ENCODE measurements at regions not wholly inside any gene's neighbourhood (a gene's known extent, or its start where the extent isn't known, plus 50 kb on each side); places are given as distances from the start of the nearest gene placed in this dataset.

DNA sequence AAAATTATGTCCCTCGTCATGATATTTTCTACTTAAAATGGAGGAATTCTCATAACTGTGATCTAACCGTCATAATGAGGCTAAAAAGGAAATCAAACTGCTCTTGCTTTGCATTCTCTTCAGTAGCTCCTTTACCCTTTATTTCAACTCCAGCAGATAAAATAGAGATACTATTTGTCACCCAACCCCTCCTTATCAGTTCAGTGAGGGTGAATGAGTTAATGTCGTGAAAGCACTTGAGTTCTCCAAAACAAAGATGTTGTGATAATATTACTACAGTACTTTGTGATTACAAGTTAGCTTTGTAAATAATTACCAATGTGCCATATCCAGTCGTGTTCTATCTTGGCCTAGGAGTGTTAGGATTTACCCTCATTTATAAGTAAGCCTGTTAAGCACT, 63.4 kb upstream of the ANKRD28 start:
- Histone ChIP-seq H3K36me3 (no peaks in the 10 kb centered on the region), H3K27me3 (replicated peaks; ENCODE audit: insufficient read depth) (no peaks in the 10 kb centered on the region), H3K4me1 (replicated peaks) (no peaks in the 10 kb centered on the region), H3K4me3 (no peak overlapping the region), H3K27ac (no peak overlapping the region), H3K9me3 (no peaks in the 10 kb centered on the region)
- TF ChIP-seq POLR2AphosphoS5 (IDR thresholded peaks at IDR 0.05) (no peak), CTCF (IDR thresholded peaks at IDR 0.05) (no peak), POLR2A (IDR thresholded peaks at IDR 0.05) (no peak)
- intact Hi-C loops (cut with DNase I): loop anchor here (2.0 kb wide), 1 partner anchor 42 kb away; no protein-coding TSS in a partner anchor
- no peak for DNase-seq (ENCODE audit: low spot score)
- WGBS: 34% methylated on average over 4 of the region's 4 CpGs

DNA sequence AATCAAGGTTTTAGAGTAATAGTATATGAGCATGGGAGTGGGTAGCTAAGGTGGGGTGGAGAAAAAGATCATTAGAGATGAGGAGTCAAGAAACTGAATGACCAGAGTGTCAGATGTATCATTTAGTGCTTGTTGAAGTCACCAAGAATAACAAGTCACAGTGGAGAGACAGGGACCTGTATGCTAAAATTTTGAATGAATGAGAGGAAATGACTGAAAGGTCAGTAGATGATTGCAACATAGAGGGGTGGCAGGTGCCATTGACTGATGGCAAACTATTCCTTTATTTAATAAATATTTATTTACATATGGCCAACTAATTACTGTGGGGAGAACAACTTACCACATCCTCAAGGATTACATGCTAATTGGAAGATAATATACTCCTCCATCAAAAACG, 75.0 kb upstream of the ANKRD28 start:
- WGBS: 78% methylated on average over 1 of the region's 1 CpG

GRCh38 chr3:15873415-15873814, 75.6 kb upstream of the ANKRD28 start:
- TF ChIP-seq POLR2A (IDR thresholded peaks at IDR 0.05) (no peak), CTCF (IDR thresholded peaks at IDR 0.05) (no peak), POLR2AphosphoS5 (IDR thresholded peaks at IDR 0.05) (no peak)
- intact Hi-C loops (cut with DNase I): no loop called here
- H3K9me3 ChIP-seq: no peaks in the 10 kb centered on the region
- H3K36me3 ChIP-seq: no peaks in the 10 kb centered on the region
- H3K27ac ChIP-seq: no peak overlapping the region
- DNase-seq (ENCODE audit: low spot score): no peak
- 51% methylated on average over 4 of the region's 4 CpGs for WGBS
- no peaks in the 10 kb centered on the region for H3K27me3 ChIP-seq (replicated peaks; ENCODE audit: insufficient read depth)
- no peak overlapping the region for H3K4me3 ChIP-seq
- no peaks in the 10 kb centered on the region for H3K4me1 ChIP-seq (replicated peaks)

More for the DNA sequence above, 75.0 kb upstream of the ANKRD28 start:
- Histone ChIP-seq H3K4me1 (replicated peaks) (no peaks in the 10 kb centered on the region), H3K4me3 (no peak overlapping the region), H3K27me3 (replicated peaks; ENCODE audit: insufficient read depth) (no peaks in the 10 kb centered on the region), H3K36me3 (no peaks in the 10 kb centered on the region), H3K27ac (no peak overlapping the region), H3K9me3 (no peaks in the 10 kb centered on the region)
- TF ChIP-seq POLR2A (IDR thresholded peaks at IDR 0.05) (no peak), POLR2AphosphoS5 (IDR thresholded peaks at IDR 0.05) (no peak), CTCF (IDR thresholded peaks at IDR 0.05) (no peak)
- intact Hi-C loops (cut with DNase I): no loop called here
- no peak for DNase-seq (ENCODE audit: low spot score)

DNA sequence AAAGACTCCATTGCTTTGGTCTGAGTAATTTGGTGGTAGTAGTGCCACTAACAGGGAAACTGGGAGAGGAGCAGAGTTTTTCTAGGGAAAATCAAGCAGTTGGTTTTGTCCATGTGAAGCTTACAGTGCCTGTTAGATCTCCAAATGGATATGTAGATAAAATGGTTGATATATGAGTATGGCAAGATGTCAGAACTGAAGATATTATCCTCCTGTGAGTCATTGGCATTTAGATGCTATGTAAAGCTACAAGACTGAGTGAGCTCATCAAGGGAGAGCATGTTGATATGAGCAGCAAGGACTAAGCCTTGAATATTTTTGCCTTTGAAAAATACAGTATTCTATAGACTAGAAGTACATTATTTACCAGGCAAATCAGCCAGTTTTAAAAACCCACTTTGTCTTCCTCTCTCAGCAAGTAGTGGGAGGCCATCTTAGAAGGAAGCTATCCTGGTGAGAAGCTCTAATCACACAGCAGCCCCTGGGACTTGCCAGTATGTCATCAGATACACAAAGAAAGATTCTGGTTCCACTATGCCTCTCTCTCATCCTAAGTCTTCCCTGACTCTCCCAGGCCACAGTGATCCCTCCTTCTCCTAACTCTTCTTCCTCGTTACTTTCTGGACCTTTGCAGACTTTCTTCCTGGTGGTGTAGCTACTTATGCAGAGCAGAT, 77.4 kb upstream of the ANKRD28 start:
- H3K27ac ChIP-seq: no peak overlapping the region
- H3K27me3 ChIP-seq (replicated peaks; ENCODE audit: insufficient read depth): no peaks in the 10 kb centered on the region
- H3K4me3 ChIP-seq: no peak overlapping the region
- intact Hi-C loops (cut with DNase I): no loop called here
- TF ChIP-seq POLR2AphosphoS5 (IDR thresholded peaks at IDR 0.05): no peak
- no peak for TF ChIP-seq POLR2A (IDR thresholded peaks at IDR 0.05)
- no peak for TF ChIP-seq CTCF (IDR thresholded peaks at IDR 0.05)
- no peak for DNase-seq (ENCODE audit: low spot score)
- H3K36me3 ChIP-seq: no peaks in the 10 kb centered on the region
- 74% methylated on average over 1 of the region's 1 CpG for WGBS
- H3K9me3 ChIP-seq: no peaks in the 10 kb centered on the region
- no peaks in the 10 kb centered on the region for H3K4me1 ChIP-seq (replicated peaks)

GRCh38 chr3:15876669-15877068, 78.9 kb upstream of the ANKRD28 start:
- intact Hi-C loops (cut with DNase I): no loop called here
- Histone ChIP-seq H3K9me3 (no peaks in the 10 kb centered on the region), H3K27ac (no peak overlapping the region), H3K4me1 (replicated peaks) (no peaks in the 10 kb centered on the region), H3K36me3 (no peaks in the 10 kb centered on the region), H3K4me3 (no peak overlapping the region), H3K27me3 (replicated peaks; ENCODE audit: insufficient read depth) (no peaks in the 10 kb centered on the region)
- WGBS: 90% methylated on average over 1 of the region's 1 CpG
- no peak for DNase-seq (ENCODE audit: low spot score)
- TF ChIP-seq POLR2AphosphoS5 (IDR thresholded peaks at IDR 0.05) (no peak), CTCF (IDR thresholded peaks at IDR 0.05) (no peak), POLR2A (IDR thresholded peaks at IDR 0.05) (no peak)

All from prostate gland (tissue), 2 donors.